NCI-H2196 (cell line): ENCODE measurements at regions not wholly inside any gene's neighbourhood (a gene's known extent, or its start where the extent isn't known, plus 50 kb on each side); places are given as distances from the start of the nearest gene placed in this dataset.

Experiments used
- DNase-seq: peaks from one replicate; lab custom pipeline; 2025; ENCODE audit not compliant: unreplicated experiment; lab: John Stamatoyannopoulos, UW

DNA sequence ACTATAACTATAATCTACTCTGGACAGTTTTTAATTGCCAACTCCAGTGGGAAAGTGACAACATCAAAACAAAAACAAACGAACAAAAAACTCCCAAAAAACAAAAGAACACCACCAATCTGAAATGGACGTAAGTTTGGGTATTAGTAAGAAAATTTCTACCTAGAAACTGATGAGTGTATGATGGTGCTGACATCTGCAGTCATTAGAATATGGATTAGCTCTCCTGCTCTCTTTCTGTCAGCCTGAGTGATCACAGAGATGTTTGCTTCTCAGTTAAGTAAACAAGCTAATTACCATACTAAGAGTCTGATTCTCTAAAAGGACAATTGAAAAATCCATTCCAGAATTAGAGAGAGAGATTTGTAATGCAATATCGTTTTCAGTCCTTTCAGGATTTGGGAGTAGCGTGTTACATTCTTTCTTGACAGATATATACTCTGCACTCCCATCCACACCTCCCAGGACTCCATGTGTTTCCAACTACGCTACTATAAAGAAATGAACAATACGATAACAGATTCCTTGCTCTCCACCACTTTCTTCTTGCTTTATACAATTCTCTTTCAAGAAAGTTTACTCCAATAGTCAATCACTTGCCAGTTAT is 1347.4 kb upstream of the PIK3C3 start:
- no peak for DNase-seq

DNA sequence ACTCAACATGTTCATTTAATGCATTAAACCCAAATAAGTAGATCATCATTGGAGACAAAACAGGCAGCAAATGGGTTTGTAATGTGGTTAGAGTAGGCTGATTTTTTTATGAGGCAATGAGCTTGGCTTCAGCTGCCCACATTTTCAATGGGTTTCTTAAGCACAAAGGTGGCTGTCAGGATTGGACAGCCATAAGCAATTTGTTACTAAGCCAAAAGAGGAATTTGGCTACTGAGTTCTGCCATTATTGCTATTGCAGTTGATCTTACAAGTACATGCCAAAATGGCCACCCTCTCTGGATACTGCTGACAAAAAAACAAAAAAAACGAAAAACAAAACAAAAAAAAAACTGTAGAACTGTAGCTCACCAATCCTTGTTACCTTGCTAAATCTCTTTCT is 1348.0 kb upstream of the PIK3C3 start:
- no peak for DNase-seq

DNA sequence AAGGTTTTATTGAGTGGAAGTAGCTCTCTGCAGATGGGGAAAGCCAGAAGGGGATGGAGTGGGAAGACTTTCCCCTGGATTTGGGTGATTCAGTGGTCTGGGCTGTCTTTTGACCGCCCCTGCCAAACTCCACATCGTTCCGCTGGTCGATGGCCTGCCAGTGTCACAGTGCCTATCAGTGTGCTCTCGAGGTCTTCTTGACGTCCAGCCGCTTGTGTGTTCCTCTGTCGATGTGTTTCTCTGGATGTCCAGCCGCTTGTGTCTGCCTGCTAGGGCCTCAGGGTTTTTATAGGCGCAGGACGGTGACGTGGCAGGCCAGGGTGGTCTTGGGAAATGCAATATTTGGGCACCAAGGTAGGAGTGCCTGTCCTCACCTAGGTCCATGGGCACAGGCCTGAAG is 1371.4 kb upstream of the PIK3C3 start:
- no peak for DNase-seq

DNA sequence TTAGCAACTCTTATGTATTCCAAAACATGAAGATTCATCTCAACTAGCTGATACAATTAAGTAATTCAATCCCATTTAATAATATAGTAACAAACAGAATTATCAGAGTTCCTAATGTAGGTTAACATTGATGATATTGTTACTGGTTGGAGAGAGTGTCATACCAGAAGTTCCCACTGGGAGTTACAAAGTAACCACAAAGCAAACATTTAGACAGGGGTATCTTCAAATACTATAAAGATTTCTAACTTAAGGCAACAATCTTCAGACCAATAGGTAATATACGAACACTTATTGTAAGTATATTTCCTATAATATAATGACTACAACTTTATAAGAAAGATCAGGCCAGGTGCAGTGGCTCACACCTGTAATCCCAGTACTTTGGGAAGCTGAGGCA is 1372.9 kb upstream of the PIK3C3 start:
- no peak for DNase-seq

DNA sequence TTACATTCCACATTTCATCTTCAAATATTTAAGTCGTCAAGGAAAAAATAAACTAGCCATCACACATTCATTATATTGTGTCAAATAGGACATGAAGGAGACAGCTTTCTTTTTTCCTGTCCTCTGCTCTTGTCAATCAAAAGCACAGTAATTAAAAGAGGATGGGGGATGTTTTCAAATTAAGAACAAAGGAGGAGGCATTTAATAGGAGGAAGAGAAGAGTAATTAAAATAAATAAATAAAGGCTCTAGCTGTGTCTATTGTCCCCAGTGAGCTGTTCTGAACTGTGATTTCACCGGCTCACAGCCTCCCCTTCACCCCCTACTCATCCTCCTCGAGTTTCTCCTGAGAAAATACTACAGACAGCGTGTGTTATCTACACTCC is 1377.1 kb upstream of the PIK3C3 start:
- no peak for DNase-seq

DNA sequence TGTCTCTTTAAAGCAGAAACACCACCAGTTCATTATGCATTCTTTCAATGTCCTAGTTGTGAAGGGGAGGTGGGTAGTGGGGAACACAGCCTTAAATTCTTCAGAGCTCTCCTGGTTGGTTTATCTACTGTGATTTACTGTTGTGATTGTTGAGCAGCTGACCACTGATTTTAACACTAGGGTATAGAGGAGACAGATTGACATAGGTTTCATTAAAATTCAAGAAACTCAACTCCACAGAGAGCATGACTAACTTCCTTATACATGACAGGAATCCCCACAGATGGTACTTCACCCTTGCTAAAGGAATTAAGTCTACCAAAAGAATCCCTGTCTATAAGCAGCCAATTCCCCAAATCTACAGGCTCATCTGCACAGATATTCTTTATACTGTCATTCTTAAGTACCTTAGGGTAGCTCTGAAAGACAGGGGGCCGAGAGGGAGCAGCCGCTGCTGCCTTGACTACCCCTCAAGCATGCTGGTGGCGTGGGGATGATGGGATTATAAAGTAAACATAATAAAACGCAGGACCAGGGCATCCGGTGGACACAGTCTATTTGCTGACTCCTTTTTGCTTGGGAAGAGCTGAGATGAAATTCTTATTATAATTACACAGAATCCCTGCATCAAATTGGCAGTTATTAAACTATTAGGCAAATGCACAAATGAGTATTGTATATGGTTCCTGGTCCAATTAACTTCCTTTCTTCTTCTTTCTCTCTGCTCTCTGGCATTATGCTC is 1377.6 kb upstream of the PIK3C3 start:
- no peak for DNase-seq

DNA sequence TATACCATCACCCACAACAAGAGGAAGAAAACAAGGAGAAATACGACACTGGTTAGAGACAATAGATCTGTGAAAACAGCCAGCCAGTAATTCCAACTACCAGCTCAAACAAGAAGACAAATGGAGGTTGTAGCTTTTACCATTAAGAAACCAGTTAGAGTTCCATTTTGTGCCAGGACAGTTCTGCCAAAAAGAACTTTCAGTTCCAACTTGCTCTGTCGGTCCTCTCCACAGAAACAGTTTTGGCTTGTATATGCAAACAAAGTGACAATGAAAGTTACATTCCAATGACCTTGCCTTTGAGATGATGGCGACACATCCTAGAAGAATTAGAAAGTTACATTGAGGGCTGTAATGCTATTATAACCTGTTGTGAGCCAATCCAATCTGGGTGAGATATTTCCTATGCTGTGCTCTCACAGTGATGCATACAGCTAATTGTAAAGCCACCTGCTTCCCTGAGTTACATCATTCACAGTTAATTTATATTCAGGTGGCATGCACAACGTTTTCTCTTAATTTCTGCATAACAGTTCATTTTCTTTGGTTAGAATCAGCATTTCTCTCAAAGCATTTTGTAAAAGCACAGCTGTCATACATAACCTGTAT is 1378.4 kb upstream of the PIK3C3 start:
- DNase-seq: no peak

DNA sequence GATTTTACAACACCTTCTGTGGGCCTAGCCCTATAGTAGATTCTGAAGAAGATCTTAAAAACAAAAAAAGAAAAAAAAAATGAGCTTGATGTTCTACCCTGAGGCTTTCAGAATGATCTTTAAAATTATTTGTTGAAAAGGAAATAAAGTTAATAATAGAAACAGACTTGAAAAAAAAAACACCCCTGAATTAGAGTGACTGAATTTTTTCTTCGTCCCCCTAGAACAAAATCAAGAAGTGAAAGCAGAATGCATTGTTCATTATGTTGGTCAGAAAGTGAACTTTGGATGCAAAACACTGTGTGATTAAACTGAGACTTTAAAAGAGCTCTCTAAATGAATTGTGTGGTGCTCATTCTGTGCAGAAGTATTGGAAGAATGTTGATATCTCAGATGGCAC is 1384.4 kb upstream of the PIK3C3 start:
- DNase-seq: no peak

DNA sequence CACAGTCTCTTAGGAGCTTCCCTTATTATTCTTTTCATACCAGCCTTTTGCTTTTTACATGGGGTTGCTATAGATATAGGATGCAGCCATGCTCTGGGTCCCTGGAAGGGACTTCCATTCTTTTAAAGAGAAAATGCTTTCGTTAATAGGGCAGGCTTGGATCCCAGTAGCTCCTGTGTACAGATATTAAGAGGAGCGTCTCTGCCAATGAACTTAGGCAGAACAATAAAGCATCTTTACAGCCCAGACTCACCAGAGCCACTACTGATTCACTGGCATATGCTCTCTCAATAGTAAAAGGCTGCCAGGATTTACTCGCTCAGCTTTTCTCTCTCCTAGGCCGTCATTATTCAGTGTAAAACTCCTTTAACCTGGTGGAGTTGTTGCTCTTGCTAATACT is 1385.4 kb upstream of the PIK3C3 start:
- no peak for DNase-seq

DNA sequence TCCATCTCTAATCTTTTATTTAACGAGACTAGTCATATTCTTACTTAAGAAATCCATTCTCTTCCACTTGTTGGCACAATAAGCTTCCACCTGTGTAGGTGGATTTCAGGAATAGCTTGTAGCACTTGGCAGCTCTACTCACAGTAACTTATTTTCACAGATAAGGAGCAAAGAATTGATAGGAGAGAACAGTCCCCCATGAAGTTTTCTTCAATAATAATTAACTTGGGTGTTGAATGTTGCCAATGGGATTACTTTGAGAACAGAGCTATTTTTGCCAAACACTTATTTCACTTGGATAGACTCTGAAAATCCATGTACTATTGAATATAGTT is 1388.6 kb upstream of the PIK3C3 start:
- no peak for DNase-seq

DNA sequence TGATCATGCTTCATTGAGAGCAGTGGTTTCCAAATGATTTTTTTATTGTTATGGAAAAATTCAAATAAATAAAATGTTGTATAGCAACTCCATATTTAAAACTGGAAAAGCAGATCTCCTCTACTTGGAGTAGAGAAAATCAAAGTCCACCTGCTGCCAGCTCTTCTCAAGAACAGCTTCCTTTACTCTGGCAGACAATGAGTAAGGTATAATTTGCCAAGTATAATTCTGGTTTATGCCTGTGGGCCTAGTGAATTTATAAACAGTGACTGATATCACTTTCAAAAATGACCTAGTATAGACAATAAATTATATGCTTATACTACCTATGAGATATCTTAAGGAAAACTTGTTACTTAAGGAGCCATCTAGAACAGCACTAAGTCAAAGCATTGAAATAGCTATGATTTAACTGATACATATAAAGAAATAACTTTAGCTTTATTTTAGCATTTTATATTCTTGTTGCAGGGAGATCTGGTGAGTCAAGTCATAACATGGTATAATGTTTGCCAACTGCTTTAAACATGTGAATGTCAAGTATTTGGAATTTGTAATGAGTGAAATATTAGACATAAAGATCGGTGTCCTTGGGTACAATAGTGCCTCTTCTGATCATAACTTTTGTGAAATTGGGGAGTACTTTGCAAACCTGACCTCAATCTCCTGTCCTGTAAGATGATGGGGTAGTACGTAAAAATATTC is 1389.1 kb upstream of the PIK3C3 start:
- no peak for DNase-seq

DNA sequence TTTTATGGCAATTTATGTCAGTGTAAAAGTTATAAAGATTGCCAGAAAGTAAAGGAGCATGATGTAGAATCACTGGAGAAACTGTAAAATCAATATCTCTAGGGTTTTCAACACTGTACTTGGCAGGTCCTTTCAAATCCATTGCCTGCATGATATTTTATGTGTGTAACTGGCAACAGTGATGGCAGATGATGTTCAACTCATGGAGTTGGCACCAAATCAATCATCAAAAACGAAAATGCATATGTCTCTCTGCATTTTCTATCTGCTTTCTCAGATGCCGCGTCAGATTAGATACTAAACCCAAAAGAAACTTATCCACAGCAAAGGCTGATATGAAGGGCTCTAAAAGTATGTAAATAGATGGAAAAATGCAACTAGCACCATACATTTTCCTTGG is 1395.5 kb upstream of the PIK3C3 start:
- DNase-seq: no peak

DNA sequence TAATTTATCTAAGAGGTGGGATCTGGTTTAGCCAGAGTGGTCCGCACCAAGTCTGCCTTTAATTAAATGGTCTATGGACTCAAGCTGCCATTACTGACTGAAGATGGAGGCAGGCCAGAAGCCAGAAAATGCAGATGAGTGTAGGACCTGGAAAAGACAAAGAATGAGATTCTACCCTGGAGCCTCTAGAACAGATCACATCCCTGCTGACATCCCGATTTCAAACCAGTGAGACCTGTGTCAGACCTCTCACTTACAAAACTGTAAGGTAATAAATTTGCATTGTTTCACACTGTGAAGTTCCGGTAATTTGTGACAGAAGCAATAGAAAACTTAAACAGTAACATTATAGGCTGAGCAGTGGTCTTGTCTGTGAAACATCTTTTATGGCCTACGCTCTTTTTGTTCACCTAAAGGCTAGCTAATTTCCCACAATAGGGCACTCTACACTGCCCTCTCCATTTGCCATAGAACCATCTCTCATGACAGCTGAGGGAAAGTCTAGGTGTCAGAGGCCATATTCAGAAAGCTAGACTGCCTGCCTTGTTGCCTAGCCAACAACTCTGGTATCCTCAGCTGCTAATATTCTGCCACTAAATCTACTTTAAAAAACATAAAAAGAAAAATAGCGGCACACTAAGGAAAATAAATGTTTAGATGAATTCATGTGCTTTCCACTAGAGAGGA is 1396.2 kb upstream of the PIK3C3 start:
- no peak for DNase-seq

DNA sequence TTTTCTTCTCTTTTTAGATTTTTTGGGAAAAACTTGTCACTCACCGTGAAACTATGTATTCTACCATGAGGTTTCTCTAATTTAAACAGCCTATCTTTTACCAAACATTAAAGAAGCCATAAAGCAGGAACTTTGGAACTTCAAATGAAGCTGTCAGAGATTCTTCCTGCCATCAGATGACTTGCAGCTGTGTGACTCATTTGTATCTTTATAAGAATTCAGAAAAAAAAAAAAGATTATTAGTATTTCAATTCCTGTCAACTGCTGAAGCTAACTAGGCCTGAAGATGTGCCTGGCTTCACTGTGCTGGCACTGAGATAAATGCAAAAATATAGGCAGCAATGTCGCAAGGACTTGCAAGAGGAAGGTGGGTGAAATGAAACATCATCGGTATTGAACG is 1399.1 kb upstream of the PIK3C3 start:
- DNase-seq: no peak

DNA sequence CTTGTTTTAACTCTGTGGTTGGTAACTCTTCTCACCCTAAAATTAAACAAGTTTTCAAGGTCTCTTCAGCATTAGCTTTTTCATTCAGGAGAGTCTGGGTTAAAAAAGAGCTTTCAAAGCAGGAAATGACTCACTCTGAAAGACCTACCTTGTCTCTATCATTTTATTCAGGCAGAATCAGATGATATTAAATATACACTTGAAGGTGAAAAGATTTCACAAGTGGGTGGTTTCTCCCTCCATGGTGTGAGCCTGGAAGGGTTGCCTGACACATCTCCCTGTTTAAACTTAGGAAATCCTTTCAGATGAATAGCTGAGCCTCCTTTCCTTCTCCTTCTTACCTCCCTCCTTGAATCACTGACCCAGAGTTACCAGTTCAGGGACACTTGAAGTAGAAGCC is 1402.0 kb upstream of the PIK3C3 start:
- no peak for DNase-seq

DNA sequence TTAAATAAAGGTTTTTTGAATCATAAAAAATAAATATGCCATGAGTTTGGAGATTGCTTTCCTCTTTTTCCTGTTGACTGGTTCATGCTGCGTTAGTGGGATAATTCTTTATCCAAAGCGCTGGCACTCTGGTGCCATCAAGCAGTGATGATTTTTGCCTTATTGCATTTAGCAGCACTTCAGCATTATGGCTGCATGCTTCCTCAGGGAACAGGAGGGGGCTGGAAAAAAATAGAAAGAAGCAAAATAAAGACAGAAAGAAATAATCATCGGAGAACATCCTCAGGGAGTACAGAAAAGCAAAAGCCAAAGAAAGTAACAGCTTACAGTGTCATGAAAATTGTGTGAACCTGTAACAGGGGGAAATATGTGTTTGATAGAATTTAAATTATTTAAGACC is 1408.2 kb upstream of the PIK3C3 start:
- no peak for DNase-seq

DNA sequence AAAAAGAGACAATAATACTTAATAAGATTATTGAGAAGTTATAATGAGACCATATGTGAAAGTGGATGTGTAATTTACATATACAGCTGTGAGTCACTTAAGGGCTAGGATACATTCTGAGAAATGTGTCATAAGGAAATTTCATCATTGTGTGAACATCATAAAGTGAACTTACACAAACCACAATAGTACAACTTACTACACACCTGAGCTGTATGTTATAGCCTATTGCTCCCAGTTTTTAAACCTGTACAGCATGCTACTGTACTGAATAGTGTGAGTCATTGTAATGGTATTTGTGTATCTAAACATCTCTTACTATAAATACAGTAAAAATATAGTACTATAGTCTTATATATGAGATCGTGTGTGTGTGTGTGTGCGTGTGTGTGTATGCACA is 1420.3 kb upstream of the PIK3C3 start:
- no peak for DNase-seq

DNA sequence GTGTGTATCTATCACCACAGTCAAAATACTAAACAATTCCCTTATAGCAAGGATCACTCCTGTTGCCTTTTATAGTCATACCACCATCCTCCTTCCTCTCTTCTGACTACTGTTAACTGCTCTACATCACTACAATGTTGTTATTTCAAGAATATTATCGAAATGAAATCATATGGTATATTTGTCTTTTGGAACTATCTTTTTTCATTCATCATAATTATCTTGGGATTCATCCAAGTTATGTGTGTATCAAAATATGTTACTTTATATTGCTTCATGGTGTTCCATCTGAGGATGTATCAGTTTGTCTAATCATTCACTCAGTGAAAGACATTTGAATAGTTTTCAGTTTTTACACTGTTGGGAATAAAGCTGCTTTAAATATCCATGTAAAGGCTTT is 1423.0 kb upstream of the PIK3C3 start:
- no peak for DNase-seq

DNA sequence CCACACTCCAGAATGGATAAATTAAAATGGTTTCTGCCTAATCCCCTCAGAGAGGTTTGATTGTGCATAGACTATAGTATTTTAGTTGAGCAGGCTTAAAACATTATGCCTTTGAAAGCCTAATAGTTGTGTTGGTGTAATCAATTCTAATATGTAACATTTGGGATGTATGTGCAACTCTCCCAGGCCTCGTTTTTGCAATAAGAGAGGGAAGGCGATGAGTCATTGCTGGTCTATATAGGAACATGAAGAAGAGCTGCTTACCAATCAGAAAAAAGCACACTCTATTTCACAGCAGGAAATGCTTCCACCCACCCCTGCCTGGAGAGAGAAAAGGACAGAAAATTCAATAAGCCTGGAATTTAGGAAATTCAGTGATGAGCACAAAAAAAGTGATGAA is 1424.0 kb upstream of the PIK3C3 start:
- DNase-seq: no peak

DNA sequence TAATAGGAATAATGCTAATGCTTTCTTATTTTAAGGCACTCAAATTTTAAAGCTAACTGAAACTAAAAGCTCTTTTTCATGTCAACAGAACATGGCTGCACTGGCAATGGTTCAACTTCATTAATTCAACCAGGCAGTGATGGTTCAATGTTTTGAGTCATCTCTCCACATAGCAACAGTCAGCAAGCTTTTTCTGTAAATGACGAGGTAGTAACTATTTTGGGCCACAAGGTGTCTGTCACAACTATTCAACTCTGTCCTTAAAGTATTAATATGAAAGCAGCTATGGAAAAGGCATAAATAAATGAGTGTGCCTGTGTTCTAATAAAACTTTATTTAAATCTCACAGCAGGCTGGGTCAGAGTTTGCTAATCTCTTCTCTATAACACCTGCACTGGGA is 1425.6 kb upstream of the PIK3C3 start:
- DNase-seq: no peak

DNA sequence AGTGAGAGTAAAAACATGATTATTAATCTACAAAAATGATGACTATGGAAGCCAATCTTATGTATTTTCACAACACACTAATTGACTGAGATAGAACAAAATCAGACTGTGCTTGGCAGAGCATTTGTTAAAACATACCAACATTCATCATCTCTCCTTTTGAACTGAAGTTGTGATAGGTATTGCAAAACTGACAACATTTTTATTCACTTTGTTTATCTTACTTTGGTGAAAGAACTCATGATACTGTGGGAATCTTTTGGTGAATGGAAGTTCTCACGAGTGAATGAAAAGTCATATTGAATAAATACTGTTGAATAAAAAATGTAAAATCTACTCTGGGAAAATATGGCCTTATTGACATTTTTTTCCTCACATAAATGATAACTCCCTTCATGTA is 1430.2 kb upstream of the PIK3C3 start:
- DNase-seq: no peak

DNA sequence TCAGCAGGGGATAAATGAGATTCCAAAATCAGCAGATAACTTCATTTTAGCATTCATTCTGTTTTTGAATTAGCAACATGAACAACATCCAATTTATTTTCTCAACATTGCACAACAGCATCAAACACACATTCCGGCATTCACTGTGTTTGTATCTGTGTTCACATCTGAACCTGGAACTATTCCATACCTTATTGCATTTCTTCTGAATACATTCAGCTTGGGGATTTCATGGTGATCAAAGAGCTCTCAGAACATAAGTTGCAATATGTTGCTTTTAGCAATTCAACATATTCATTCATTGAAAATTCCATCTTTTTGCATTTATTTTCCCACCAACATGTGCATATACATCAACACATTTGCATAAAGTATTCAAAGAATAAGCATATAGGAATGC is 1431.7 kb upstream of the PIK3C3 start:
- no peak for DNase-seq
